Body of pancreas (tissue), 4 donors: ENCODE measurements at regions not wholly inside any gene's neighbourhood (a gene's known extent, or its start where the extent isn't known, plus 50 kb on each side); places are given as distances from the start of the nearest gene placed in this dataset.

ENCODE experiments used
- ATAC-seq: fragments of 150-250 bp; one replicate; pipeline ENCODE4 v1.9.1; 2016
- DNase-seq, 4 donors: peaks; one replicate each; pipeline ENCODE4 v3.0.0-alpha.2; 2019
- H3K27ac ChIP-seq, 4 donors: fragments of 200-600 bp; sonication (generic); 1 replicate in 3 of 4; 2 replicates in 1 of 4; pipeline versions ENCODE4 v1.5.1 to v1.6.1; 2016 to 2019; ENCODE audit warnings: mild to moderate bottlenecking in 1 of 4, mixed read lengths in 1 of 4, moderate library complexity in 1 of 4
- H3K27me3 ChIP-seq, 2 donors: fragments of 200-600 bp; sonication (generic); one replicate each; pipeline ENCODE4 v1.6.0; 2016; ENCODE audit warnings: mild to moderate bottlenecking in 1 of 2
- H3K36me3 ChIP-seq, 2 donors: fragments of 200-600 bp; sonication (generic); replicated peaks in 1 of 2; 2 replicates each; pipeline ENCODE4 v1.5.1; 2016; ENCODE audit warnings: low read depth in 2 of 2; ENCODE audit not compliant: insufficient read depth in 1 of 2
- H3K4me1 ChIP-seq: fragments of 200-600 bp; sonication (generic); one replicate; pipeline ENCODE4 v1.6.0; 2016
- H3K4me3 ChIP-seq, 2 donors: fragments of 200-600 bp; sonication (generic); 1 replicate in 1 of 2; 2 replicates in 1 of 2; pipeline ENCODE4 v1.5.1; 2016 to 2019
- H3K9me3 ChIP-seq, 3 donors: fragments of 200-600 bp; sonication (generic); 1 replicate in 2 of 3; 2 replicates in 1 of 3; pipeline ENCODE4 v1.5.1; 2016
- CTCF ChIP-seq, 7 experiments: fragments of 450-650 bp in 4 of 7; fragments of 200-600 bp in 3 of 7; sonication (generic) in 3 of 7; IDR thresholded peaks; one replicate each; pipeline ENCODE4 v1.5.1; 2016 to 2019; ENCODE audit warnings: antibody characterized with exemption in 7 of 7
- POLR2A ChIP-seq, 3 donors: fragments of 450-650 bp; IDR thresholded peaks; one replicate each; pipeline ENCODE4 v1.6.1; 2016; ENCODE audit warnings: antibody characterized with exemption in 3 of 3, mild to moderate bottlenecking in 2 of 3
- WGBS, 2 donors: methylation state at CpG; one replicate each; pipeline ENCODE4 v1.1.5; 2017; 5-methylcytosine and 5-hydroxymethylcytosine counted together
- intact Hi-C: fragments of 100-400 bp; cut with DNase I; formaldehyde crosslinking; loops from one replicate; pipeline ENCODE4 v1.15.1; 2023

GRCh38 chr20:51085769-51086168 is 62.9 kb upstream of the KCNG1 start:
- H3K9me3 ChIP-seq = no peaks in the 10 kb centered on the region
- no peak overlapping the region for H3K27ac ChIP-seq
- TF ChIP-seq POLR2A (IDR thresholded peaks at IDR 0.05) = no peak
- no peak for TF ChIP-seq CTCF (IDR thresholded peaks at IDR 0.05)
- no peaks in the 10 kb centered on the region for H3K36me3 ChIP-seq
- 70% methylated on average over 4 of the region's 4 CpGs for WGBS, 2 donors
- H3K4me3 ChIP-seq = no peak overlapping the region
- DNase-seq (no peak), ATAC-seq (no peak)
- intact Hi-C loops = no loop called here
- no peaks in the 10 kb centered on the region for H3K27me3 ChIP-seq
- no peaks in the 10 kb centered on the region for H3K4me1 ChIP-seq

GRCh38 chr20:51084593-51085377 is 61.9 kb upstream of the KCNG1 start:
- H3K27ac ChIP-seq = no peak overlapping the region
- no peaks in the 10 kb centered on the region for H3K4me1 ChIP-seq
- intact Hi-C loops = no loop called here
- TF ChIP-seq POLR2A (IDR thresholded peaks at IDR 0.05) = no peak
- TF ChIP-seq CTCF (IDR thresholded peaks at IDR 0.05) = no peak
- no peak overlapping the region for H3K4me3 ChIP-seq
- DNase-seq (no peak), ATAC-seq (no peak)
- no peaks in the 10 kb centered on the region for H3K9me3 ChIP-seq
- 36 to 46% methylated on average over 10 of the region's 10 CpGs for WGBS, 2 donors
- H3K36me3 ChIP-seq = no peaks in the 10 kb centered on the region
- no peaks in the 10 kb centered on the region for H3K27me3 ChIP-seq

- Histone ChIP-seq H3K27ac (no peak overlapping the region), H3K4me3 (no peak overlapping the region), H3K9me3 (no peaks in the 10 kb centered on the region), H3K4me1 (no peaks in the 10 kb centered on the region), H3K36me3 (no peaks in the 10 kb centered on the region), H3K27me3 (no peaks in the 10 kb centered on the region)
- no peak for DNase-seq
- no peak for ATAC-seq
- intact Hi-C loops = no loop called here
- WGBS, 2 donors = 56 to 66% methylated on average over 4 of the region's 4 CpGs
- TF ChIP-seq CTCF (IDR thresholded peaks at IDR 0.05) (no peak), POLR2A (IDR thresholded peaks at IDR 0.05) (no peak)
Observed at GRCh38 chr20:51083447-51083846, 60.5 kb upstream of the KCNG1 start.

DNA sequence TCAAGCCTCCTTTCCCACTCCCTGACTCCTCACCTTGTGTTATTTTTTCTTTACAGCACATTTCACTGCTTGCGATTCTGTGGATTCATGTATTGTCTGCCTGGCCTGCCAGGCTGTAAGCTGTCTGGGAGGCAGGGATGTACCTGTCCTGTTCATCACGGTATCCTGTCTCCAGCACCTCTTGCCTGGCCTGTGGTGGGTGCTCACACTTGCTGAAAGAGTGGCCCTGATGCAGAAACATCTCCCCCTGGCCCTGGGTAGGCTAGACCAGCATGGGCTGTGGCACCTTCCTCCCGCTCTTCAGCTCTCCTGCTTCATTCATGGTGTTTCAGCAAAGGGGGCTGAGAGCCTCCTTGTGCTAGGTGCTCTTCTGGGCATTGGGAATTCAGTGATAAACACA is 60.1 kb upstream of the KCNG1 start:
- 64 to 68% methylated on average over 3 of the region's 3 CpGs for WGBS, 2 donors

More for the DNA sequence above, 60.1 kb upstream of the KCNG1 start:
- Histone ChIP-seq H3K4me1 (no peaks in the 10 kb centered on the region), H3K27ac (no peak overlapping the region), H3K4me3 (no peak overlapping the region), H3K27me3 (no peaks in the 10 kb centered on the region), H3K9me3 (no peaks in the 10 kb centered on the region), H3K36me3 (no peaks in the 10 kb centered on the region)
- ATAC-seq (no peak), DNase-seq (no peak)
- intact Hi-C loops = no loop called here
- TF ChIP-seq POLR2A (IDR thresholded peaks at IDR 0.05) (no peak), CTCF (IDR thresholded peaks at IDR 0.05) (no peak)
